Neural progenitor cell (in vitro differentiated cells): ENCODE measurements at regions not wholly inside any gene's neighbourhood (a gene's known extent, or its start where the extent isn't known, plus 50 kb on each side); places are given as distances from the start of the nearest gene placed in this dataset.
"Not testable (repeated sequence)": the region's sequence is repeated elsewhere in the genome, so short reads cannot be mapped to it uniquely, and the experiment has no call there.

Source experiments
- CTCF ChIP-seq: fragments of 200-600 bp; sonication (generic); IDR thresholded peaks from 2 replicates; pipeline ENCODE4 v1.5.1; 2017; ENCODE audit warnings: antibody characterized with exemption, mild to moderate bottlenecking
- EZH2 ChIP-seq: fragments of 200-600 bp; sonication (generic); IDR thresholded peaks from 2 replicates; pipeline ENCODE4 v1.6.1; 2017; ENCODE audit warnings: antibody characterized with exemption, mild to moderate bottlenecking, moderate library complexity
- EZH2phosphoT487 ChIP-seq: fragments of 200-600 bp; sonication (generic); IDR thresholded peaks from 2 replicates; pipeline ENCODE4 v1.6.1; 2017; ENCODE audit warnings: antibody characterized with exemption

- not testable (repeated sequence) for TF ChIP-seq EZH2phosphoT487, CTCF, EZH2
These were observed 583.8 kb downstream of the TBC1D22A start for GRCh38 chr22:47346287-47346686.
